HG03520 (cell line): ENCODE measurements at regions not wholly inside any gene's neighbourhood (a gene's known extent, or its start where the extent isn't known, plus 50 kb on each side); places are given as distances from the start of the nearest gene placed in this dataset.
"Not testable (repeated sequence)": the region's sequence is repeated elsewhere in the genome, so short reads cannot be mapped to it uniquely, and the experiment has no call there.

Source experiments
- ATAC-seq: cut with Tn5 transposase; IDR thresholded peaks from one replicate; pipeline ENCODE4 v1.9.1; 2021; ENCODE audit warnings: mild to moderate bottlenecking, moderate library complexity; ENCODE audit not compliant: unreplicated experiment

DNA sequence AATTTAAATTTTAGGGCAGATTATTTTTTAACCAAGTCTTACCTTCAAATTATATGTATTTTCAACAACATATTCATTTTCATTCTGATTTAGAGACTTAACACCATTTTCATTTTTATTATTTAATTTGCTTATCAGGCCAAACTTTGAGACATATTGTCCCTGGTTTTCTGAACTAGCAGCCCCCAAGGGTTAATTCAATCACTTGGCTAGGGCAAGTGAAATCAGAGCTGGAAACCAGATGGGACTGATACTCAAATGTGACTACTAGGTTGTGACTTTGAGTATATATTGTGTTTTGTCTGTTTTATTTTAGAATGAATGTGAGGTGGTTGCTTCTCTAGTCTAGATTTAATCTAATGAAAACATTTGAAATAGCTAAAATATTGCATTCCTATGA, 198.9 kb upstream of the PTGFR start:
- no peak for ATAC-seq

- no peak for ATAC-seq
These were observed 198.4 kb upstream of the PTGFR start for GRCh38 chr1:78292361-78292760.

GRCh38 chr1:78297836-78298235, 192.9 kb upstream of the PTGFR start:
- no peak for ATAC-seq

DNA sequence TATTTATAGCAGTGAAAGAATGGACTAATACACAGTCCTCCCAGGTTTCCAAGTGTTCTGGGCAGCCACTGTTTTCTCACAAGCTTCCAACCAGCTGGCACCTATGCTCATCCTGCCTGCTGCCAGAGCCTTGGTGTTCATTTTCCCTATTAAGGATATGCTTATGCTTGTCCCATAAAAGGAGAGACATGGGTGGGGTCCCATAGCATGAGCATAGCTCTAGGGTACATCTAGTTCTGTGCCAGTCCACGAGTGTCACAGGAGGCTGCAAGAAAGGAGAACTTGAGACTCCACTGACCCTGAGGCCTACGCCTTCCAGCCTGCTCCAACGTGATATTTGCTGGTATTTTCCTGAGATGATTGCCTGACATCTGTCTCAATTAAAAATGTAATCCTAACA, 192.4 kb upstream of the PTGFR start:
- ATAC-seq: no peak

GRCh38 chr1:78301141-78301540, 189.6 kb upstream of the PTGFR start:
- ATAC-seq: no peak

- no peak for ATAC-seq
These were observed 187.2 kb upstream of the PTGFR start for GRCh38 chr1:78303620-78304019.

DNA sequence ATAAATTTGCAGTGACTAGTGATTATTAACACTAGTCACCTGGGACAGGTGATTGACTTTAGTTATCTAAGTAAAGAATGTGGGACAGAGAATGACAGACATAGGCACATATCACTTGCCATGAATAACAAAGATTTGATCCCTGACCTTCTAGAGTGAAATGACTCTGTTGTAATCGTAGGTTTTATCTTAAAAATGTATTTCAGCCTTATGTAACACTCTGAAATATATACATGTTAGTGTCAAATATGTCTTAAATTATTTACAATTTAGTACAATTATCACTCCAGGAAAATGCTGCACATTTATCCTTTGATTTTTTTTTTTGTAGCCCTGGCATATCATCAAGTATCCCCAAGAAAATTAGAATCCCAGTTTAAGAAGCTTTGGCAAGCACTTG, 186.4 kb upstream of the PTGFR start:
- ATAC-seq: no peak

DNA sequence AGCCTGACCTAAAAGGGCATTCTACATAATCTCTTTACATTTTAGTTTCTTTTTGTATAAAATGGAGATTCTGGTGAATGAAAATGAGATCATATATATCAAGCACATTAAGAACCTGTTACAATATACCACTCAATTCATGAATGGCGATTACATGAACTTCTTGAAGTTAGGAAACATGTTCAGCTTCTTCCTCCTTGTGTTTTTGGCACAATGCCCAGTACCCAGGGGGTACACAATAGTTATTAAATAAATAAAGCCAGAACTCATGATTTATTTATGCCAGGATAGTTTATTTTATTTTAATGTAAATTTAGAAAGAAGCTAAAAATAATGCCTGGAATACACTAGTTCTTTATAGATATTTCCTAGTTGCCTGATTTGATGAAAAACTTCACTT, 186.0 kb upstream of the PTGFR start:
- no peak for ATAC-seq

DNA sequence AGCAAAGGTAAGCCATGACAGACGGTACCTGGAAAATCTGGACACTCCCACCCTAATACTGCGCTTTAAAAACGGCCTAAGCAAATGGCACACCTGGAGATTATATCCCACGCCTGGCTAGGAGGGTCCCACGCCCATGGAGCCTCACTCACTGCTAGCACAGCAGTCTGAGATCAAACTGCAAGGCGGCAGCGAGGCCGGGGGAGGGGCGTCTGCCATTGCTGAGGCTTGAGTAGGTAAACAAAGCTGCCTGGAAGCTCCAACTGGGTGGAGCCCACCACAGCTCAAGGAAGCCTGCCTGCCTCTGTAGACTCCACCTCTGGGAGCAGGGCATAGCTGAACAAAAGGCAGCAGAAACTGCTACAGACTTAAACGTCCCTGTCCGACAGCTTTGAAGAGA, 180.5 kb upstream of the PTGFR start:
- ATAC-seq: not testable (repeated sequence)

GRCh38 chr1:78318011-78318410, 172.8 kb upstream of the PTGFR start:
- ATAC-seq: no peak

- ATAC-seq: no peak
These were observed 171.2 kb upstream of the PTGFR start for GRCh38 chr1:78319603-78320002.

GRCh38 chr1:78322928-78323680, 167.7 kb upstream of the PTGFR start:
- ATAC-seq: no peak

GRCh38 chr1:78325293-78325692, 165.5 kb upstream of the PTGFR start:
- no peak for ATAC-seq

GRCh38 chr1:78329475-78329874, 161.3 kb upstream of the PTGFR start:
- ATAC-seq: no peak

DNA sequence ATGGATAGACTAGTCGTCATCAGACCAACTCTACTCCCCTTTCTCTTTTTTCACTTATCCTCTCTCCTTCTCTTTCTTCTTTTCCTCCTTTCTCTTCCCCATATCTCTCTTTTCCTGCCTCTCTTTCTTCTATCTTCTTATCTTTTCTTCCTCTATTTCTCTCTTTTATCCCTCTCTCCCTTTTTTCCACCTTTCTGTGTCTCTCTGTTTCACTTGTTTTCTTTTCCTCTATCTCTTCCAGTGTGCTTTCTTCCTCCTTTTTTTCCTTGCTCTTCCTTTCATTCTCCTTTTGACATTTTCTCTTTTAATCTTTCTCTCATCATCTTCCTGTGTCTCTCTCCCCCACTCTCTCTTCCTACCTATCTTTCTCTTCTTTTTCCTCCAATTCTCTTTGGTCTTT, 159.0 kb upstream of the PTGFR start:
- ATAC-seq: no peak

DNA sequence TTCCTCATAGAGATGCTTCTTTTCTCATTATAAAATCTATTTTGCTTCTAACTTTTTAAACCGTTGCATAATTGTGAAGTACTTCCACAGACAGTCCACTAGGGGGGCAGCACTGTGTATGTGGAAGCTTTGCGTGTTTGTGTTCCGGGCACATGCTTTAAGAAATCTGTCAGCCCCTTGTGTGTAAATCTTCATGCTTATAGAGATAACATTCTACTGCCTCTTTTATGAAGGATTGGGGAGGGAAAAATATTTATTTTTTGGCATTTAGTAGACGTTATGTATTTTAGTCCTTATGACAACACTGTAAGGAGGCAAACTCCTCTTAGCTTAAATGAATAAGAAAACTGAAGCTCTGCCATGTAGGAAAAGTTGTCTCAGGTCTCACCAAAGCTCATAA, 157.3 kb upstream of the PTGFR start:
- ATAC-seq: peak; percentile 89

GRCh38 chr1:78334114-78334513, 156.7 kb upstream of the PTGFR start:
- no peak for ATAC-seq

GRCh38 chr1:78334952-78335351, 155.8 kb upstream of the PTGFR start:
- no peak for ATAC-seq

DNA sequence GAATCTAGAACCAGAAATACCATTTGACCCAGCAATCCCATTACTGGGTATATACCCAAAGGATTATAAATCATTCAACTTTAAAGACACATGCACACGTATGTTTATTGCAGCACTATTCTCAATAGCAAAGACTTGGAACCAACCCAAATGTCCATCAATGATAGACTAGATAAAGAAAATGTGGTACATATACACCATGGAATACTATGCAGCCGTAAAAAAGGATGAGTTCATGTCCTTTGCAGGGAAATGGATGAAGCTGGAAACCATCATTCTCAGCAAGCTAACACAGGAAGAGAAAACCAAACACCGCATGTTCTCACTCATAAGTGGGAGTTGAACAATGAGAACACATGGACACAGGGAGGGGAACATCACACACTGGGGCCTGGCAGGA, 154.0 kb upstream of the PTGFR start:
- not testable (repeated sequence) for ATAC-seq

DNA sequence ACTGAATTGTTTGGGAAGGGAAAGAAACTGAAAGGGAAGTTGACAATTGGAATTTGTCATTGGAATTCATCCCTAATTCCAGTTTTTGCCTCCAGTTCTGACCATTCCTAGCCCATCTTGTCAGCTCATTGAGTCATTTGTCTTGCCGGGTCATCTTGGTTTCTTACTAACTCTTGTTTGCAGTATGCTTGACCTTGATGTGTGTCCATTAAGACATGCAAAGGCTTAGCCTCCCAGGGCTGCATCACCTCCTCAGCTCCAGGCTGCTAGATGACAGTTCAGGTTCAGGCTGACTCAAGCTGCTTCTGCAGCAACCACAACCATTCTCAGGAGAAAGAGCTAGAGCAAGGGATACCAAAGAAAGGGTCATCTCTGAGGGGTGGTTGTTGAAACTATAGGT, 151.3 kb upstream of the PTGFR start:
- ATAC-seq: no peak

DNA sequence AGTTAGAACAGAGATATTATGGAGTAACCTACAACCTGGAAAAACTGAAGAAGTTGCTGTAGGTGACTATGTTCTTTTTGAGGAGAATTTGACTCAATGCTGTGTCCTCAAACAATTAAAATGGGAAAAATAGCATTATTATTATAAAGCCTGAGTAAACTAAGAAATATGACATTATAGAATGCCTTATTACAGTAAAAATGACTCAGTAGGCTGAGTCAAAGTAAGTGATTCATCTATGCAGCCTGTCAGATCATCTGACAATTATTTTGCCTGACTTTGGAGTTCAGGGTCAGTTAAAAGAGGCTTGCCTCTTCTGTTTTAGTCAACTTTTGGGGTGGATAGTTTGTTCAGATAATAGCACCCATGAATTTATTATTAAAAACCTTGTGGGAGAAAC, 150.8 kb upstream of the PTGFR start:
- no peak for ATAC-seq

DNA sequence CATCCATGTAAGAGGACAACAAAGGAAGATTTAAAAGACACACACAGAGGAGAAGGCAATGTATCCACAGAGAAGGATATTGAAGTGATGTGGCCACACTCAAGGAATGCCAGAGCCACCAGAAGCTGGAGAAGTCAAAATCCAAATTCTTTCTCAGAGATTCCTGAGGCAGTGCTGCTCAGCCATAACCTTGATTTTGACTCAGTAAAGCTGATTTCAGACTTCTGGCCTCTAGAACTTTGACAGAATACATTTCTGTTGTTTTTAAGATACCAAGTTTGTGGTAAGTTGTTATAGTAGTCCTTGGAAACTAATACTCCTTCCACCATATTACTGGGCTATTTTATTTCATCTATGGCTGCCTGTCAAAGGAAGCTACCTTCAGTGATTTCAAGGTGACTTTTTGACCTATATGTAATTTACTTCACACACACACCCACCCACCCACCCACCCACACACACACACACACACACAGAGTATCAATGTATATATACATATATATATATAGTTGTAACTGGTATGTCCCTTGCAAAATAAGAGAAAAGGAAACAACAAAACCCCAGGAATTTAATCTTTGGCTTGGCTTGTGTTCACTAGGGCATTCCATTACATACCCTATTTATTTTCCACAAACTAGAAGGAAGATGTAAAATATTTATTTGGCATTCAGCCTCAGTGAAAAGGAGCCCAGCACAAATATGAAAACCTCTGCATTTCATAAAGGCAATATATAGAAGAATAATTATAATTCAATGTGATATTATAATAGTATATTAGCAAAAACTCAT, 142.1 kb upstream of the PTGFR start:
- no peak for ATAC-seq
